Natural killer cell (primary cell): ENCODE measurements at regions not wholly inside any gene's neighbourhood (a gene's known extent, or its start where the extent isn't known, plus 50 kb on each side); places are given as distances from the start of the nearest gene placed in this dataset.
"Not testable (repeated sequence)": the region's sequence is repeated elsewhere in the genome, so short reads cannot be mapped to it uniquely, and the experiment has no call there.

Experiments
- ATAC-seq, 3 donors: fragments of 150-1000 bp in 2 of 3; fragments of 200-7000 bp in 1 of 3; cut with Tn5 transposase; 1 replicate in 1 of 3; 2 replicates in 2 of 3; pipeline ENCODE4 v1.10.0; 2021; ENCODE audit warnings: mild to moderate bottlenecking in 2 of 3, moderate library complexity in 2 of 3
- DNase-seq, 2 donors: peaks; one replicate each; pipeline versions ENCODE4 v3.0.0 to v3.0.0-alpha.2; 2013 to 2021; ENCODE audit warnings: mixed read lengths in 1 of 2
- H3K27ac ChIP-seq: one replicate; pipeline ENCODE4 v1.5.1; 2013; ENCODE audit warnings: mild to moderate bottlenecking, low read length
- H3K27me3 ChIP-seq: one replicate; pipeline ENCODE4 v1.6.1; 2013; ENCODE audit warnings: low read length; ENCODE audit not compliant: control insufficient read depth, insufficient read depth
- H3K36me3 ChIP-seq: one replicate; pipeline ENCODE4 v1.6.1; 2013; ENCODE audit warnings: low read length; ENCODE audit not compliant: control insufficient read depth, insufficient read depth
- H3K4me1 ChIP-seq: one replicate; pipeline ENCODE4 v1.6.1; 2013; ENCODE audit warnings: low read length; ENCODE audit not compliant: control insufficient read depth, insufficient read depth
- H3K4me3 ChIP-seq: one replicate; pipeline ENCODE4 v1.5.1; 2013; ENCODE audit warnings: low read length
- H3K9me3 ChIP-seq: one replicate; pipeline ENCODE4 v1.6.1; 2013; ENCODE audit warnings: low read length; ENCODE audit not compliant: control insufficient read depth, insufficient read depth
- H3K27ac Mint-ChIP-seq, 2 donors: one replicate each; pipeline ENCODE4 v1.8.0; 2022; ENCODE audit warnings: mild to moderate bottlenecking in 2 of 2, mixed read lengths in 2 of 2, moderate library complexity in 1 of 2
- H3K27me3 Mint-ChIP-seq, 2 donors: one replicate each; pipeline ENCODE4 v1.8.0; 2022; ENCODE audit warnings: low read depth in 2 of 2, mixed read lengths in 2 of 2
- H3K36me3 Mint-ChIP-seq: one replicate; pipeline ENCODE4 v1.8.0; 2022; ENCODE audit warnings: mixed read lengths
- H3K4me1 Mint-ChIP-seq, 2 donors: one replicate each; pipeline ENCODE4 v1.8.0; 2022; ENCODE audit warnings: mixed read lengths in 2 of 2
- H3K4me3 Mint-ChIP-seq: one replicate; pipeline ENCODE4 v1.8.0; 2022; ENCODE audit warnings: mild to moderate bottlenecking, moderate library complexity, mixed read lengths
- H3K9me3 Mint-ChIP-seq, 2 donors: one replicate each; pipeline ENCODE4 v1.8.0; 2022; ENCODE audit warnings: mixed read lengths in 2 of 2
- CTCF ChIP-seq: fragments of 200-600 bp; IDR thresholded peaks from one replicate; pipeline ENCODE4 v1.8.0; 2022; ENCODE audit warnings: antibody characterized with exemption
- WGBS: methylation state at CpG from one replicate; pipeline ENCODE4 v1.1.7; 2013; ENCODE audit warnings: missing lambda C conversion rate; ENCODE audit not compliant: insufficient coverage; 5-methylcytosine and 5-hydroxymethylcytosine counted together
- intact Hi-C: fragments of 100-400 bp; cut with micrococcal nuclease; formaldehyde crosslinking; loops from one replicate; pipeline ENCODE4 v1.14.2; 2022

GRCh38 chr9:21626493-21626892 is 144.4 kb upstream of the IFNE start:
- Histone ChIP-seq H3K27ac (no peak overlapping the region), H3K4me3 (no peak overlapping the region), H3K27me3 (no peaks in the 10 kb centered on the region), H3K36me3 (no peaks in the 10 kb centered on the region), H3K4me1 (no peaks in the 10 kb centered on the region), H3K9me3 (peaks cover 3% of the 10 kb centered on the region)
- Mint-ChIP-seq H3K27ac (no peak overlapping the region), H3K27me3 (peaks cover 34 to 47% of the 10 kb centered on the region in 2 donors), H3K4me3 (no peak overlapping the region), H3K4me1 (no peaks in the 10 kb centered on the region), H3K9me3 (no peaks in the 10 kb centered on the region), H3K36me3 (no peaks in the 10 kb centered on the region)
- DNase-seq: no peak
- intact Hi-C loops: no loop called here
- 43% methylated on average over 1 of the region's 2 CpGs for WGBS
- no peak for ATAC-seq
- TF ChIP-seq CTCF: no peak

DNA sequence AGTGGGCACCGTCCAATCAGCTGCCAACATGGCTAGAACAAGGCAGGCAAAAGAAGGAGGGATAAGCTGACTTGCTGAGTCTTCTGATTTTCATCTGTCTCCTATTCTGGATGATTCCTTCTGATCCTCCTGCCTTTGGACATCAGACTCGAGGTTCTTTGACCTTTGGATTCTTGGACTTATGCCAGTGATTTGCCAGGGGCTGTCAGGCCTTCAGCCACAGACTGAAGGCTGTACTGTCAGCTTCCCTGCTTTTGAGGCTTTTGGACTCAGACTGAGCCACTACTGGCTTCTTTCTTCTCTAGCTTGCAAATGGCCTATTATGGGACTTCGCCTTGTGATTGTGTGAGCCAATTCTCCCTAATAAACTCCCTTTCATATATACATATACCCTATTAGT is 146.8 kb upstream of the IFNE start:
- peaks cover 33 to 47% of the 10 kb centered on the region in 2 donors for H3K27me3 Mint-ChIP-seq
- intact Hi-C loops, H3K36me3 Mint-ChIP-seq, ATAC-seq, H3K36me3 ChIP-seq, H3K4me3 ChIP-seq, H3K4me3 Mint-ChIP-seq, H3K4me1 ChIP-seq, DNase-seq, H3K27ac ChIP-seq, H3K27ac Mint-ChIP-seq, H3K27me3 ChIP-seq, H3K4me1 Mint-ChIP-seq, H3K9me3 ChIP-seq, H3K9me3 Mint-ChIP-seq: not testable (repeated sequence)
- 83% methylated on average over 3 of the region's 3 CpGs for WGBS

- H3K4me1 Mint-ChIP-seq: no peaks in the 10 kb centered on the region
- no peak overlapping the region for H3K27ac Mint-ChIP-seq
- intact Hi-C loops: no loop called here
Observed at GRCh38 chr9:21634951-21635350, 152.8 kb upstream of the IFNE start.

DNA sequence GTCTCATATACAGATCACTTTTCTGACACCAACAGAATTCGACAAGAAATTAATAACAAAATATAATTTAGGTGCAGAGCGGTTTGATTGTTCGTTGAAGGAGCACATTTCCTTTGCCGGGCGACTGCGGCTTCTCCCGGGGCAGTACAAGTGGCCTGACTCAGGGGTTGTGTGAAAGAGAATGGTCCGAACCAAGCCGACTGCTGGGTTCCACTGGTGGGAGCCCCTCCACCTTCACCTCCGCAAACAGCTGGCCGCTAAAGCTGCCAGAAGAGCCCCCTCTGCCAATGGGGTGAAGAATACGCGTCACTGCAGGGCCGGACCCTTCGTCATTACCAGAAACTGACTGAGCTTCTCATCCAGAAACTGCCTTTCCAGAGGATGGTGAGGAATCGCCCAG is 156.0 kb upstream of the IFNE start:
- no peak overlapping the region for H3K4me3 Mint-ChIP-seq
- Histone ChIP-seq H3K27me3 (no peaks in the 10 kb centered on the region), H3K27ac (no peak overlapping the region), H3K4me1 (no peaks in the 10 kb centered on the region), H3K9me3 (no peaks in the 10 kb centered on the region), H3K36me3 (no peaks in the 10 kb centered on the region), H3K4me3 (no peak overlapping the region)
- no peak for ATAC-seq
- no peak for DNase-seq
- H3K27me3 Mint-ChIP-seq: peaks cover 23 to 73% of the 10 kb centered on the region in 2 donors
- intact Hi-C loops: no loop called here
- WGBS: 96% methylated on average over 15 of the region's 16 CpGs
- no peak overlapping the region for H3K27ac Mint-ChIP-seq
- H3K36me3 Mint-ChIP-seq: no peaks in the 10 kb centered on the region
- H3K9me3 Mint-ChIP-seq: no peaks in the 10 kb centered on the region
- no peaks in the 10 kb centered on the region for H3K4me1 Mint-ChIP-seq
- no peak for TF ChIP-seq CTCF

More at GRCh38 chr9:21634951-21635350, 152.8 kb upstream of the IFNE start:
- H3K36me3 ChIP-seq: no peaks in the 10 kb centered on the region
- Mint-ChIP-seq H3K4me3 (no peak overlapping the region), H3K36me3 (no peaks in the 10 kb centered on the region), H3K27me3 (peaks cover 31 to 69% of the 10 kb centered on the region in 2 donors), H3K9me3 (no peaks in the 10 kb centered on the region)
- H3K4me3 ChIP-seq: no peak overlapping the region
- ATAC-seq (no peak), DNase-seq (no peak)
- H3K4me1 ChIP-seq: no peaks in the 10 kb centered on the region
- H3K9me3 ChIP-seq: no peaks in the 10 kb centered on the region
- TF ChIP-seq CTCF: no peak
- H3K27me3 ChIP-seq: no peaks in the 10 kb centered on the region
- H3K27ac ChIP-seq: no peak overlapping the region
- 100% methylated on average over 1 of the region's 2 CpGs for WGBS
